ENCODE measurements at regions not wholly inside any gene's neighbourhood (a gene's known extent, or its start where the extent isn't known, plus 50 kb on each side); places are given as distances from the start of the nearest gene placed in this dataset.

GRCh38 chr21:28485301-28486022, 507.2 kb downstream of the LTN1 start:
- no peak overlapping the region for H3K4me3 ChIP-seq
- in situ Hi-C loops (cut with MboI) = no loop called here
- intact Hi-C loops (cut with micrococcal nuclease) = no loop called here
- no peaks in the 10 kb centered on the region for H3K27me3 ChIP-seq (ENCODE audit: control insufficient read depth in 2 of 2, insufficient read depth in 2 of 2, low read length in 2 of 2)
- DNase-seq (ENCODE audit: extremely low read depth in 1 of 4, low spot score in 3 of 4) (no peak), ATAC-seq (no peak), FAIRE-seq (no peak)
- H3K4me2 ChIP-seq (ENCODE audit: insufficient read depth, low read length) = no peak overlapping the region
- no peak overlapping the region for H3K27ac ChIP-seq (ENCODE audit: extremely low read depth, low read depth, low read length)
- 0% methylated on average over 4 of the region's 4 CpGs for whole genome bisulfite sequencing (ENCODE audit: insufficient coverage, low coverage, missing lambda C conversion rate)
- no peaks in the 10 kb centered on the region for H3K9me1 ChIP-seq (ENCODE audit: control insufficient read depth, insufficient read depth, low read length)
- TF ChIP-seq SMARCA4 (IDR thresholded peaks at IDR 0.05) = no peak
- H3K36me3 ChIP-seq (ENCODE audit: control insufficient read depth, insufficient read depth, low read length) = no peaks in the 10 kb centered on the region
- H3K9me3 ChIP-seq (replicated peaks; ENCODE audit: control insufficient read depth, insufficient read depth, low read depth, low read length) = no peaks in the 10 kb centered on the region; the same call in 1 of the 2 replicates
- H2AFZ ChIP-seq (ENCODE audit: low read depth, low read length) = no peak overlapping the region
- CTCF ChIA-PET (ENCODE audit: low intra/inter-chr PET ratio) = no interaction called here
- POLR2A ChIA-PET = no interaction called here
- H3K79me2 ChIP-seq (ENCODE audit: control insufficient read depth, insufficient read depth, low read length) = no peaks in the 10 kb centered on the region
- no TSS peak for BruUV-seq (replicated peaks)
- no peaks in the 10 kb centered on the region for H3K4me1 ChIP-seq (replicated peaks in 1 of 2; ENCODE audit: control insufficient read depth in 2 of 2, insufficient read depth in 2 of 2, low read length in 2 of 2)
- H4K20me1 ChIP-seq (replicated peaks; ENCODE audit: control insufficient read depth, insufficient read depth, low read length) = no peaks in the 10 kb centered on the region
- no peak overlapping the region for H3K9ac ChIP-seq (ENCODE audit: insufficient read depth in 1 of 2, low read depth in 2 of 2, low read length in 2 of 2)

GRCh38 chr21:28483301-28484035, 509.2 kb downstream of the LTN1 start:
- 0% methylated on average over 3 of the region's 3 CpGs for WGBS (ENCODE audit: insufficient coverage, low coverage, missing lambda C conversion rate)
- no TSS peak for BruUV-seq (replicated peaks)

More at GRCh38 chr21:28483301-28484035, 509.2 kb downstream of the LTN1 start:
- H3K9ac ChIP-seq (ENCODE audit: insufficient read depth in 1 of 2, low read depth in 2 of 2, low read length in 2 of 2) = no peak overlapping the region
- CTCF ChIA-PET (ENCODE audit: low intra/inter-chr PET ratio) = no interaction called here
- H3K27ac ChIP-seq (ENCODE audit: extremely low read depth, low read depth, low read length) = no peak overlapping the region
- no peaks in the 10 kb centered on the region for H4K20me1 ChIP-seq (replicated peaks; ENCODE audit: control insufficient read depth, insufficient read depth, low read length)
- in situ Hi-C loops (cut with MboI) (no loop called here), intact Hi-C loops (cut with micrococcal nuclease) (no loop called here)
- H3K27me3 ChIP-seq (ENCODE audit: control insufficient read depth in 2 of 2, insufficient read depth in 2 of 2, low read length in 2 of 2) = no peaks in the 10 kb centered on the region
- no peaks in the 10 kb centered on the region for H3K36me3 ChIP-seq (ENCODE audit: control insufficient read depth, insufficient read depth, low read length)
- no peaks in the 10 kb centered on the region; the same call in none of the 2 replicates for H3K9me3 ChIP-seq (replicated peaks; ENCODE audit: control insufficient read depth, insufficient read depth, low read depth, low read length)
- no peak overlapping the region for H3K4me2 ChIP-seq (ENCODE audit: insufficient read depth, low read length)
- H3K4me1 ChIP-seq (replicated peaks in 1 of 2; ENCODE audit: control insufficient read depth in 2 of 2, insufficient read depth in 2 of 2, low read length in 2 of 2) = no peaks in the 10 kb centered on the region
- TF ChIP-seq STAT5A (IDR thresholded peaks at IDR 0.05; ENCODE audit: borderline replicate concordance, low read length) (no peak), DNMT1 (IDR thresholded peaks at IDR 0.05) (no peak), TCF7L2 (IDR thresholded peaks at IDR 0.05; ENCODE audit: low read depth, low read length) (no peak), BACH1 (tag; IDR thresholded peaks at IDR 0.05) (no peak)
- POLR2A ChIA-PET = no interaction called here
- no peak for FAIRE-seq
- H3K79me2 ChIP-seq (ENCODE audit: control insufficient read depth, insufficient read depth, low read length) = no peaks in the 10 kb centered on the region
- ATAC-seq = no peak
- H3K9me1 ChIP-seq (ENCODE audit: control insufficient read depth, insufficient read depth, low read length) = no peaks in the 10 kb centered on the region
- no peak overlapping the region for H3K4me3 ChIP-seq
- no peak overlapping the region for H2AFZ ChIP-seq (ENCODE audit: low read depth, low read length)
- no peak for DNase-seq (ENCODE audit: extremely low read depth in 1 of 4, low spot score in 3 of 4)
